HG03159 (cell line): ENCODE measurements at regions not wholly inside any gene's neighbourhood (a gene's known extent, or its start where the extent isn't known, plus 50 kb on each side); places are given as distances from the start of the nearest gene placed in this dataset.

Experiments used
- ATAC-seq: cut with Tn5 transposase; IDR thresholded peaks from one replicate; pipeline ENCODE4 v1.9.1; 2021; ENCODE audit warnings: mild to moderate bottlenecking, moderate library complexity; ENCODE audit not compliant: unreplicated experiment

- no peak for ATAC-seq
These were observed 284.5 kb downstream of the KCNRG start for GRCh38 chr13:50299546-50300249.

- no peak for ATAC-seq
These were observed 288.9 kb downstream of the KCNRG start for GRCh38 chr13:50303963-50304721.

- ATAC-seq: no peak
These were observed 290.9 kb downstream of the KCNRG start for GRCh38 chr13:50306156-50306555.

- ATAC-seq: no peak
These were observed 294.1 kb downstream of the KCNRG start for GRCh38 chr13:50309318-50309717.

GRCh38 chr13:50309882-50310594, 294.8 kb downstream of the KCNRG start:
- ATAC-seq: no peak

- ATAC-seq: no peak
These were observed 295.5 kb downstream of the KCNRG start for GRCh38 chr13:50310734-50311133.

GRCh38 chr13:50318887-50319286, 303.6 kb downstream of the KCNRG start:
- ATAC-seq: no peak

GRCh38 chr13:50319635-50320255, 304.5 kb downstream of the KCNRG start:
- no peak for ATAC-seq

GRCh38 chr13:50320271-50320862, 305.1 kb downstream of the KCNRG start:
- no peak for ATAC-seq

GRCh38 chr13:50322006-50322405, 306.8 kb downstream of the KCNRG start:
- ATAC-seq: no peak

- no peak for ATAC-seq
These were observed 308.3 kb downstream of the KCNRG start for GRCh38 chr13:50323440-50324065.

GRCh38 chr13:50326271-50326670, 311.0 kb downstream of the KCNRG start:
- ATAC-seq: no peak

- ATAC-seq: no peak
These were observed 311.6 kb downstream of the KCNRG start for GRCh38 chr13:50326811-50327210.

GRCh38 chr13:50334115-50334778, 319.0 kb downstream of the KCNRG start:
- no peak for ATAC-seq

GRCh38 chr13:50334944-50335343, 319.7 kb downstream of the KCNRG start:
- ATAC-seq: no peak

- no peak for ATAC-seq
These were observed 324.0 kb downstream of the KCNRG start for GRCh38 chr13:50339271-50339670.

- no peak for ATAC-seq
These were observed 324.9 kb downstream of the KCNRG start for GRCh38 chr13:50340146-50340545.

GRCh38 chr13:50340551-50341287, 325.5 kb downstream of the KCNRG start:
- no peak for ATAC-seq

GRCh38 chr13:50341526-50341925, 326.3 kb downstream of the KCNRG start:
- ATAC-seq: no peak
